Ishikawa (cell line): ENCODE measurements at regions not wholly inside any gene's neighbourhood (a gene's known extent, or its start where the extent isn't known, plus 50 kb on each side); places are given as distances from the start of the nearest gene placed in this dataset.

Experiments used
- CEBPB ChIP-seq: IDR thresholded peaks from 2 replicates; pipeline ENCODE4 v1.6.1; 2012
- CREB1 ChIP-seq: IDR thresholded peaks from 2 replicates; pipeline ENCODE4 v1.6.1; 2012; ENCODE audit warnings: low read depth
- EGR1 ChIP-seq: IDR thresholded peaks from 2 replicates; pipeline ENCODE4 v1.6.1; 2012
- EP300 ChIP-seq: IDR thresholded peaks from 2 replicates; pipeline ENCODE4 v1.6.1; 2012; ENCODE audit warnings: borderline replicate concordance
- FOXM1 ChIP-seq: IDR thresholded peaks from 2 replicates; pipeline ENCODE4 v1.6.1; 2012; ENCODE audit warnings: low read depth, borderline replicate concordance
- NFIC ChIP-seq: IDR thresholded peaks from 2 replicates; pipeline ENCODE4 v1.6.1; 2012
- RAD21 ChIP-seq: IDR thresholded peaks from 2 replicates; pipeline ENCODE4 v1.6.1; 2012; ENCODE audit warnings: low read depth
- TAF1 ChIP-seq: IDR thresholded peaks from 2 replicates; pipeline ENCODE4 v1.6.1; 2012; ENCODE audit warnings: low read depth, mild to moderate bottlenecking
- TCF12 ChIP-seq: IDR thresholded peaks from 2 replicates; pipeline ENCODE4 v1.6.1; 2012; ENCODE audit warnings: low read depth
- TEAD4 ChIP-seq: IDR thresholded peaks from 2 replicates; pipeline ENCODE4 v1.6.1; 2012
- USF1 ChIP-seq: IDR thresholded peaks from 2 replicates; pipeline ENCODE4 v1.6.1; 2012
- YY1 ChIP-seq: IDR thresholded peaks from 2 replicates; pipeline ENCODE4 v1.6.1; 2012; ENCODE audit warnings: low read depth
- ZBTB7A ChIP-seq: IDR thresholded peaks from 2 replicates; pipeline ENCODE4 v1.6.1; 2012; ENCODE audit warnings: low read depth
- TF ChIP-seq, protein P1 (sequence below): IDR thresholded peaks from 2 replicates; pipeline ENCODE4 v1.6.1; 2012; ENCODE audit warnings: low read depth, mild to moderate bottlenecking
- TF ChIP-seq, protein P2 (sequence below): IDR thresholded peaks from 2 replicates; pipeline ENCODE4 v1.6.1; 2012

DNA sequence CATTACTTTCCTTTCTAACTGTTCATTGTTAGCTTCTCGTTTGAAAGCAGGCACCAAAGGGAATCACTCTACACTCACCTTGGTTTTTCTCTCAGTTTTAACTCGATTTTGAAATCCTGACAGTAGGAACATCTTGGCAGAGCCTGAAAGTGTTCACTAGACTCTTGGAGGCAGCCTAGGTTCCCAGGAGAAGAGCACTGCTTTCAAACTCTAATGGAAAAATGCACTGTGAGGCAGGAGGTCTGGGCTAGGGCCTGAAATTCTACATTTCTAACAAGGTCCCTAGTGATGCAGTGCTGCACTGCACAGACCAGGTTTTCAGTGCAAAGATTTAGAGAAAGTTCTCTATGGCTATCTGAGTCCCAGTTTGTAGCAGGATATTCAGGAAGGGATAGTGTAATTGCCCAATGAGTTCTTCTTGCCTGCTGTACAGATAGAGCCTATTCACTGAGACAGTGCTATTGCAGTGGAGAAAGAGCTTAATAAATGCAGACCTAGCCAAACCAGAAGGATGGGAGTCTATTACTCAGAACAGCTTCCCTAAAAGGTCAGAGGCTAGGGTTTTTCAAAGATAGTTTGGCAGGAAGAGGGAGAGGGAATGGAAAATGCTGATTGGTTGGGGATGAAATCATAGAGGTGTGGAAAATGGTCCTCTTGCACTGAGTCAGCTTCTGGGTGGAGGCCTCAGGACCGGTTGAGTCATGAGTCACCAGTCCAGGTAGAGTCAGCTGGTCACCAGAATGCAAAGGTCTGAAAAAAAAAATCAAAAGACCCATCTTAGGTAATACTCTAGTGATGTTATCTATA is 153.9 kb downstream of the GPBP1 start:
- TF ChIP-seq TEAD4 (no peak), USF1 (0 out of 2 replicates have a peak, but pooled peaks have one; percentile 37), EP300 (no peak)

- TF ChIP-seq YY1 (no peak), CEBPB (no peak), TEAD4 (no peak), ZBTB7A (no peak), TAF1 (no peak), RAD21 (no peak), EP300 (no peak), FOXM1 (no peak)
- TF ChIP-seq, protein P1, sequence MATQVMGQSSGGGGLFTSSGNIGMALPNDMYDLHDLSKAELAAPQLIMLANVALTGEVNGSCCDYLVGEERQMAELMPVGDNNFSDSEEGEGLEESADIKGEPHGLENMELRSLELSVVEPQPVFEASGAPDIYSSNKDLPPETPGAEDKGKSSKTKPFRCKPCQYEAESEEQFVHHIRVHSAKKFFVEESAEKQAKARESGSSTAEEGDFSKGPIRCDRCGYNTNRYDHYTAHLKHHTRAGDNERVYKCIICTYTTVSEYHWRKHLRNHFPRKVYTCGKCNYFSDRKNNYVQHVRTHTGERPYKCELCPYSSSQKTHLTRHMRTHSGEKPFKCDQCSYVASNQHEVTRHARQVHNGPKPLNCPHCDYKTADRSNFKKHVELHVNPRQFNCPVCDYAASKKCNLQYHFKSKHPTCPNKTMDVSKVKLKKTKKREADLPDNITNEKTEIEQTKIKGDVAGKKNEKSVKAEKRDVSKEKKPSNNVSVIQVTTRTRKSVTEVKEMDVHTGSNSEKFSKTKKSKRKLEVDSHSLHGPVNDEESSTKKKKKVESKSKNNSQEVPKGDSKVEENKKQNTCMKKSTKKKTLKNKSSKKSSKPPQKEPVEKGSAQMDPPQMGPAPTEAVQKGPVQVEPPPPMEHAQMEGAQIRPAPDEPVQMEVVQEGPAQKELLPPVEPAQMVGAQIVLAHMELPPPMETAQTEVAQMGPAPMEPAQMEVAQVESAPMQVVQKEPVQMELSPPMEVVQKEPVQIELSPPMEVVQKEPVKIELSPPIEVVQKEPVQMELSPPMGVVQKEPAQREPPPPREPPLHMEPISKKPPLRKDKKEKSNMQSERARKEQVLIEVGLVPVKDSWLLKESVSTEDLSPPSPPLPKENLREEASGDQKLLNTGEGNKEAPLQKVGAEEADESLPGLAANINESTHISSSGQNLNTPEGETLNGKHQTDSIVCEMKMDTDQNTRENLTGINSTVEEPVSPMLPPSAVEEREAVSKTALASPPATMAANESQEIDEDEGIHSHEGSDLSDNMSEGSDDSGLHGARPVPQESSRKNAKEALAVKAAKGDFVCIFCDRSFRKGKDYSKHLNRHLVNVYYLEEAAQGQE: no peak
- TF ChIP-seq, protein P2, sequence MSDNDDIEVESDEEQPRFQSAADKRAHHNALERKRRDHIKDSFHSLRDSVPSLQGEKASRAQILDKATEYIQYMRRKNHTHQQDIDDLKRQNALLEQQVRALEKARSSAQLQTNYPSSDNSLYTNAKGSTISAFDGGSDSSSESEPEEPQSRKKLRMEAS: no peak
These were observed 152.0 kb downstream of the GPBP1 start for GRCh38 chr5:57325678-57326397.

DNA sequence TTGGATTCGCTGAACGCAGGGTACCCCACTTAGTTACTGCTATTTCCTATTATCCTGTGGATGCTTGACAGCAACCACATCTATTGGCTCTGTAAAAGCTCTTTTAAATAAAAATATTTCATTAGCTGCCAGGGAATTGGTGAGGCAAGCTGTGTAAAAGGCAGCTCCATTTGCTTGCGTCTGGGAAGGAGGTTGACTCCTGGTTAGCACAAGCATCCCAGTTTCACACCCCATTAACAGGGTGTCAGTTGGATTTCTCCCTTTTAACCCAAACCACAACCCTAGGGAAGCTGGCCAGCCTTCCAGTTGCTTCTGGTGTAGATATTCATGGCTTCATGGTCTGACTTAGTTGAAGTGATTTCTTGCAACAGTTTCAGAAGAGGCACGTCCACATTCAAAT is 151.0 kb downstream of the GPBP1 start:
- TF ChIP-seq EP300: no peak
- TF ChIP-seq ZBTB7A: no peak
- TF ChIP-seq YY1: no peak
- no peak for TF ChIP-seq TAF1
- TF ChIP-seq TCF12: no peak
- TF ChIP-seq CREB1: no peak
- TF ChIP-seq USF1: no peak
- TF ChIP-seq NFIC: no peak
- TF ChIP-seq FOXM1: no peak
- TF ChIP-seq, protein P1: no peak
- TF ChIP-seq, protein P2: no peak
- no peak for TF ChIP-seq RAD21
- TF ChIP-seq CEBPB: no peak
- TF ChIP-seq TEAD4: no peak
- no peak for TF ChIP-seq EGR1

- no peak for TF ChIP-seq TCF12
- TF ChIP-seq TAF1: no peak
- no peak for TF ChIP-seq FOXM1
- no peak for TF ChIP-seq EGR1
These were observed 150.3 kb downstream of the GPBP1 start for GRCh38 chr5:57324181-57324580.

DNA sequence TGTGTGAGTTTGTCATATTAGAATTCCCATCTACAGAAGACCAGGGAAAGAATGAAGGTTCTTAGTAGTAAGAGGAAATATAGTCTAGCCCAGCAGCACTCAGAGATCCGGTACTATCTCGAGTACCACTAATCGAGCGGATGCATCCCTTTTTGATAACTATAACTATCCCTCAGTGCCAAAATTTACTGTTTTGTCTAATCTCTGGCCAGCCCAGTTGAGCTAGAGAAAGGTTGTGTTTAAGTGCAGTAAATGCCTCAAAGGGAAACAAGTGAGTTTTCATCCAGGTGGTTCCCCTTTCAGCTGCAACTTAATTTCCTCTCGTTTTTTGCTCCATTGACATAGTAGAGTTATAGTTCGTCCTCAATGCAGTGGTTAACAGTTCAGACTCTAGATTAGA is 146.7 kb downstream of the GPBP1 start:
- TF ChIP-seq, protein P2: no peak

DNA sequence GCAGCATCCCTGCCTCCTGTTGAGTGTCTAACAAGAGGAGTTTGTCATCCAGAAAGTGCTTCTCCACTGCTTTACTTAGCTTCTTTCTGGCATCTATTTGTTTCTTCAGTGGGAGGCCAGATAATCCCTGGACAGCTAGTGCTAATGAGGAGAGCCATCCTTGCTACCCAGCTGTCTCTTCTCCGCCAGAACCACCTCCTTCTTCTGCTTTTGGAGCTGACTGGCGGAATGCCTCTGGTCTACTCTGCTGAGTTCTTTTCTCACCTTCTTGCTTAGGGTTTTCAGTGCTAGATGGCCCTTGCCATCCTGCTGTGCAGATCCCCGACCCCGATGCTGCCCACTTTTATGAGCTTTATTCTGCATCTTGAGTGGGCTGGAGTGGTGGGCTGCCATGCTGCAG is 145.8 kb downstream of the GPBP1 start:
- TF ChIP-seq TCF12: no peak
- TF ChIP-seq EP300: no peak
- TF ChIP-seq, protein P1: no peak
- TF ChIP-seq EGR1: no peak
- TF ChIP-seq, protein P2: no peak
- no peak for TF ChIP-seq TEAD4
- TF ChIP-seq ZBTB7A: no peak
- no peak for TF ChIP-seq CEBPB
- no peak for TF ChIP-seq NFIC
- TF ChIP-seq FOXM1: no peak
- no peak for TF ChIP-seq YY1
- no peak for TF ChIP-seq USF1
- TF ChIP-seq TAF1: no peak
- TF ChIP-seq RAD21: no peak
- no peak for TF ChIP-seq CREB1
